DOHH2 (cell line): ENCODE measurements at regions not wholly inside any gene's neighbourhood (a gene's known extent, or its start where the extent isn't known, plus 50 kb on each side); places are given as distances from the start of the nearest gene placed in this dataset.

ENCODE experiments used
- H3F3A ChIP-seq: fragments of 200-600 bp; sonication (generic), shearing (Covaris generic); 2 replicates; pipeline ENCODE4 v1.6.0; 2016; ENCODE audit warnings: antibody characterized with exemption, mild to moderate bottlenecking; ENCODE audit not compliant: control insufficient read depth, insufficient read depth
- H3K27ac ChIP-seq: fragments of 200-600 bp; sonication (generic); 2 replicates; pipeline ENCODE4 v1.5.1; 2014; ENCODE audit warnings: low read depth, mild to moderate bottlenecking, low read length, moderate library complexity
- H3K27me3 ChIP-seq: fragments of 200-600 bp; sonication (generic); 2 replicates; pipeline ENCODE4 v1.6.1; 2014; ENCODE audit warnings: mild to moderate bottlenecking, low read length, mixed read lengths; ENCODE audit not compliant: control insufficient read depth
- H3K36me3 ChIP-seq: fragments of 200-600 bp; sonication (generic); 2 replicates; pipeline ENCODE4 v1.6.1; 2014; ENCODE audit warnings: mild to moderate bottlenecking, low read length, moderate library complexity, mixed read lengths; ENCODE audit not compliant: control insufficient read depth
- H3K4me1 ChIP-seq: fragments of 200-600 bp; sonication (generic); 2 replicates; pipeline ENCODE4 v1.6.1; 2014; ENCODE audit warnings: mild to moderate bottlenecking, low read length, mixed read lengths; ENCODE audit not compliant: control insufficient read depth
- H3K4me2 ChIP-seq: fragments of 200-600 bp; sonication (generic); 2 replicates; pipeline ENCODE4 v1.6.0; 2014; ENCODE audit warnings: mild to moderate bottlenecking, low read length, moderate library complexity
- H3K4me3 ChIP-seq: fragments of 200-600 bp; sonication (generic); 2 replicates; pipeline ENCODE4 v1.5.1; 2014; ENCODE audit warnings: mild to moderate bottlenecking, low read length, mixed read lengths
- H3K79me2 ChIP-seq: fragments of 200-600 bp; sonication (generic); 2 replicates; pipeline ENCODE4 v1.6.1; 2014; ENCODE audit warnings: mild to moderate bottlenecking, low read length, mixed read lengths; ENCODE audit not compliant: control insufficient read depth
- H3K9me2 ChIP-seq: fragments of 200-600 bp; sonication (generic); replicated peaks from 2 replicates; pipeline ENCODE4 v1.6.1; 2014; ENCODE audit warnings: mild to moderate bottlenecking, low read length, mixed read lengths; ENCODE audit not compliant: control insufficient read depth
- H3K9me3 ChIP-seq: fragments of 200-600 bp; sonication (generic); 2 replicates; pipeline ENCODE4 v1.6.1; 2014; ENCODE audit warnings: antibody characterized with exemption, low read length, mixed read lengths; ENCODE audit not compliant: control insufficient read depth, insufficient read depth
- H4K20me1 ChIP-seq: fragments of 200-600 bp; sonication (generic); 2 replicates; pipeline ENCODE4 v1.6.0; 2014; ENCODE audit warnings: low read depth, mild to moderate bottlenecking, antibody characterized with exemption, low read length, moderate library complexity; ENCODE audit not compliant: control insufficient read depth, insufficient read depth
- CTCF ChIP-seq: fragments of 200-600 bp; sonication (generic); IDR thresholded peaks from one replicate; pipeline ENCODE4 v1.5.1; 2014; ENCODE audit warnings: antibody characterized with exemption, mild to moderate bottlenecking, low read depth, low read length; ENCODE audit not compliant: poor library complexity, severe bottlenecking
- EZH2phosphoT487 ChIP-seq: fragments of 200-600 bp; sonication (generic); IDR thresholded peaks from 2 replicates; pipeline ENCODE4 v1.6.1; 2017; ENCODE audit warnings: borderline replicate concordance, mild to moderate bottlenecking, antibody characterized with exemption, low read length, moderate library complexity, mixed read lengths

GRCh38 chr10:71058308-71058707, 154.1 kb upstream of the UNC5B start:
- Histone ChIP-seq H4K20me1 (no peaks in the 10 kb centered on the region), H3K27me3 (no peaks in the 10 kb centered on the region), H3F3A (no peaks in the 10 kb centered on the region), H3K9me3 (no peaks in the 10 kb centered on the region), H3K4me3 (no peak overlapping the region), H3K4me2 (no peak overlapping the region), H3K79me2 (no peaks in the 10 kb centered on the region), H3K4me1 (no peaks in the 10 kb centered on the region), H3K27ac (no peak overlapping the region), H3K36me3 (no peaks in the 10 kb centered on the region), H3K9me2 (no peaks in the 10 kb centered on the region)
- TF ChIP-seq EZH2phosphoT487 (no peak), CTCF (no peak)

DNA sequence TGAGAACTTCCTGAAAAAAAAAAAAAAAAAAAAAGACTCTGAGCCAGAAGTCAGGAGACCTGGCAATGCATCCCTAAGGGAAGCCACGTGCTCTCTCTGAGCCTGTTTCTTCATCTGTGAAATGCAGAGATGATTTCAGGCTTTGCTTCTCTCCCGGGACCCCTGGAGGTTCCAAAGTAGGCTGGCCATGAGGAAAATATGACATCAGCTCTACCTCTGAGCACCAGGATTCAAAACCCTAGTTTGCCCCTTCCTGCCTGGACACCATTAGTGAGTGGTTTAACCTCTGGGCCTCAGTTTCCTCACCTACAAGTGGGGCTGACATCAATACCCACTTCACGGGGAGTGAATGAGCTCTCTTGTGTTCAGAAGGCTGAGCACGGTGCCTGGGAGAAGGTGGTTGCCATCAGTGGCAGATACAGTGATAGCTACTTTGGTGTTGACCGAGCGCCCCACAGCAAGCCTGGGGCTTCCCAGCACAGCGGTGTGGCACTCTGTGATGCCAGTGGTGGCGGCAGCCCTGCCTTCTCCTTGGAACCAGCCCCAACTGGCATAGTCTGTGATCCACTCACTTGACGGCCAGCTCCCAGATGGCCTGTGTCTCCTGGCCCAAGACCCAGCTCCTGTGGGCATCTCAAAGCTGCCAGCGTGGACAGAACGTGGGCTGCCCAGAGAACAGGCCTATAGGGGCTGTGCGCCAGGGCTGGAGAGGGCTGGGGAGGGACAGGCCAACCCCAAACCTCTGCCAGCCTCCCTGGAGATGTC, 153.1 kb upstream of the UNC5B start:
- no peaks in the 10 kb centered on the region for H3K9me2 ChIP-seq
- H3K27me3 ChIP-seq: no peaks in the 10 kb centered on the region
- no peak overlapping the region for H3K4me3 ChIP-seq
- no peak overlapping the region for H3K4me2 ChIP-seq
- no peaks in the 10 kb centered on the region for H3K4me1 ChIP-seq
- no peaks in the 10 kb centered on the region for H3F3A ChIP-seq
- H3K79me2 ChIP-seq: no peaks in the 10 kb centered on the region
- H4K20me1 ChIP-seq: no peaks in the 10 kb centered on the region
- no peaks in the 10 kb centered on the region for H3K36me3 ChIP-seq
- TF ChIP-seq CTCF (no peak), EZH2phosphoT487 (no peak)
- no peak overlapping the region for H3K27ac ChIP-seq
- H3K9me3 ChIP-seq: no peaks in the 10 kb centered on the region

DNA sequence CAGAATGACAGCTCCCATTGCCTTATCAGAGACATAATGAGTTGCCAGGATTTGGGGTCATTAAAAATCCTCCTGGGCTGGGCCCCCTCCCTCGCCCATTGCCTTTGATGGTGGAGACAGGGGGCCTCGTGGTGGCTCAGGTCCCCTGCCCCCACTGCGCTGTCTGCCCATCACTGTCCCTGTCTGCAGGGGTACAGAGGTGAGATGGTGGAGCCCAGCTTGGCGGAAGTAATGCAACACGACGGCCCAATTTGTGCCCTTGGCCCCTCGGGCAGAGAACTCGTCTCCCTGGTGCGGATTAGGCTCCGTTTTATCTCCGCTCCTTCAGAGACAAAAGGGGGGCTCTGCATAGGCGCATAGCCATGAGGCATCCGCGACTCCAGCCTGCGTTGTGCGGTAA, 152.4 kb upstream of the UNC5B start:
- H4K20me1 ChIP-seq: no peaks in the 10 kb centered on the region
- H3K4me3 ChIP-seq: no peak overlapping the region
- no peaks in the 10 kb centered on the region for H3K27me3 ChIP-seq
- H3K4me2 ChIP-seq: no peak overlapping the region
- no peaks in the 10 kb centered on the region for H3K4me1 ChIP-seq
- H3F3A ChIP-seq: no peaks in the 10 kb centered on the region
- H3K9me3 ChIP-seq: no peaks in the 10 kb centered on the region
- no peaks in the 10 kb centered on the region for H3K9me2 ChIP-seq
- TF ChIP-seq CTCF (no peak), EZH2phosphoT487 (no peak)
- H3K36me3 ChIP-seq: no peaks in the 10 kb centered on the region
- no peaks in the 10 kb centered on the region for H3K79me2 ChIP-seq
- H3K27ac ChIP-seq: no peak overlapping the region
